Lower lobe of right lung (tissue), 2 donors: ENCODE measurements at regions not wholly inside any gene's neighbourhood (a gene's known extent, or its start where the extent isn't known, plus 50 kb on each side); places are given as distances from the start of the nearest gene placed in this dataset.

Source experiments
- ATAC-seq, 2 donors: fragments of 200-7000 bp; cut with Tn5 transposase; one replicate each; pipeline ENCODE4 v1.9.1; 2020 to 2022; ENCODE audit warnings: mild to moderate bottlenecking in 2 of 2, moderate library complexity in 2 of 2
- DNase-seq: peaks from one replicate; pipeline ENCODE4 v3.0.0-alpha.2; 2020
- H3K27ac ChIP-seq: fragments of 200-600 bp; one replicate; pipeline ENCODE4 v1.8.0; 2022
- H3K27me3 ChIP-seq: fragments of 200-600 bp; one replicate; pipeline ENCODE4 v1.8.0; 2022; ENCODE audit warnings: low read depth
- H3K36me3 ChIP-seq: fragments of 200-600 bp; one replicate; pipeline ENCODE4 v1.8.0; 2022; ENCODE audit warnings: mild to moderate bottlenecking
- H3K4me1 ChIP-seq: fragments of 200-600 bp; one replicate; pipeline ENCODE4 v1.8.0; 2022
- H3K4me3 ChIP-seq: fragments of 200-600 bp; one replicate; pipeline ENCODE4 v1.8.0; 2022; ENCODE audit warnings: mild to moderate bottlenecking
- H3K9me3 ChIP-seq: fragments of 200-600 bp; one replicate; pipeline ENCODE4 v1.8.0; 2022
- CTCF ChIP-seq: fragments of 200-600 bp; IDR thresholded peaks from one replicate; pipeline ENCODE4 v1.8.0; 2022; ENCODE audit warnings: antibody characterized with exemption, mild to moderate bottlenecking
- intact Hi-C: fragments of 100-400 bp; cut with DNase I; formaldehyde crosslinking; loops from one replicate; pipeline ENCODE4 v1.11.0; 2022
- donor health status: DM: no; HTN: yes; CAD: no; lungs with severe emphysema.

GRCh38 chr14:94696518-94696917, 73.4 kb downstream of the GSC start:
- Histone ChIP-seq H3K4me3 (no peak overlapping the region), H3K36me3 (no peaks in the 10 kb centered on the region), H3K27me3 (peaks cover 6% of the 10 kb centered on the region), H3K4me1 (no peaks in the 10 kb centered on the region), H3K27ac (no peak overlapping the region), H3K9me3 (no peaks in the 10 kb centered on the region)
- ATAC-seq (no peak), DNase-seq (no peak)
- no peak for TF ChIP-seq CTCF
- intact Hi-C loops, result no loop called here

- Histone ChIP-seq H3K27ac (no peak overlapping the region), H3K4me3 (no peak overlapping the region), H3K36me3 (no peaks in the 10 kb centered on the region), H3K27me3 (peaks cover 8% of the 10 kb centered on the region), H3K4me1 (no peaks in the 10 kb centered on the region), H3K9me3 (no peaks in the 10 kb centered on the region)
- intact Hi-C loops, result no loop called here
- ATAC-seq, result no peak
- no peak for TF ChIP-seq CTCF
- DNase-seq, result no peak
Measured at GRCh38 chr14:94695231-94695630, 74.7 kb downstream of the GSC start.

- H3K9me3 ChIP-seq, result no peaks in the 10 kb centered on the region
- H3K27ac ChIP-seq, result no peak overlapping the region
- H3K36me3 ChIP-seq, result no peaks in the 10 kb centered on the region
- ATAC-seq (no peak), DNase-seq (no peak)
- H3K4me1 ChIP-seq, result peaks cover 4% of the 10 kb centered on the region
- intact Hi-C loops, result no loop called here
- H3K27me3 ChIP-seq, result peaks cover 12% of the 10 kb centered on the region
- no peak overlapping the region for H3K4me3 ChIP-seq
- TF ChIP-seq CTCF, result no peak
Measured at GRCh38 chr14:94691660-94692034, 78.3 kb downstream of the GSC start.

- ATAC-seq (no peak), DNase-seq (no peak)
- H3K27me3 ChIP-seq, result peaks cover 12% of the 10 kb centered on the region
- H3K27ac ChIP-seq, result no peak overlapping the region
- no peaks in the 10 kb centered on the region for H3K36me3 ChIP-seq
- no peak for TF ChIP-seq CTCF
- H3K4me3 ChIP-seq, result no peak overlapping the region
- peaks cover 4% of the 10 kb centered on the region for H3K4me1 ChIP-seq
- H3K9me3 ChIP-seq, result no peaks in the 10 kb centered on the region
- intact Hi-C loops, result no loop called here
Measured at GRCh38 chr14:94690896-94691659, 78.8 kb downstream of the GSC start.

GRCh38 chr14:94690486-94690885, 78.3 kb downstream of the SERPINA3 start:
- no peak for ATAC-seq
- peaks cover 12% of the 10 kb centered on the region for H3K27me3 ChIP-seq
- no peaks in the 10 kb centered on the region for H3K36me3 ChIP-seq
- intact Hi-C loops, result no loop called here
- DNase-seq, result no peak
- no peaks in the 10 kb centered on the region for H3K9me3 ChIP-seq
- no peak for TF ChIP-seq CTCF
- H3K4me3 ChIP-seq, result no peak overlapping the region
- H3K4me1 ChIP-seq, result peaks cover 4% of the 10 kb centered on the region
- H3K27ac ChIP-seq, result no peak overlapping the region
